Neural cell (in vitro differentiated cells): ENCODE measurements at regions not wholly inside any gene's neighbourhood (a gene's known extent, or its start where the extent isn't known, plus 50 kb on each side); places are given as distances from the start of the nearest gene placed in this dataset.

Experiments
- H2AFZ ChIP-seq: fragments of 200-600, 300-800 bp; sonication (generic), shearing (Covaris generic); 2 replicates; pipeline ENCODE4 v1.6.0; 2014; ENCODE audit warnings: low read depth, mild to moderate bottlenecking, antibody characterized with exemption, low read length, moderate library complexity
- H3F3A ChIP-seq: fragments of 200-600 bp; shearing (Covaris generic); 2 replicates; pipeline ENCODE4 v1.6.1; 2016; ENCODE audit warnings: mild to moderate bottlenecking, moderate library complexity, mixed read lengths, antibody characterized with exemption, low read length; ENCODE audit not compliant: insufficient read depth, poor library complexity, severe bottlenecking
- H3K27ac ChIP-seq: fragments of 200-600, 300-800 bp; sonication (generic), shearing (Covaris generic); 2 replicates; pipeline ENCODE4 v1.5.1; 2014; ENCODE audit warnings: mild to moderate bottlenecking, low read length, moderate library complexity
- H3K27me3 ChIP-seq: fragments of 300-800, 200-600 bp; sonication (generic), shearing (Covaris generic); 2 replicates; pipeline ENCODE4 v1.6.0; 2014; ENCODE audit warnings: mild to moderate bottlenecking, low read depth, low read length, moderate library complexity; ENCODE audit not compliant: insufficient read depth
- H3K36me3 ChIP-seq: fragments of 300-800, 200-600 bp; sonication (generic), shearing (Covaris generic); 2 replicates; pipeline ENCODE4 v1.5.1; 2014; ENCODE audit warnings: mild to moderate bottlenecking, antibody characterized with exemption, low read length, moderate library complexity; ENCODE audit not compliant: insufficient read depth
- H3K4me2 ChIP-seq: fragments of 300-800, 200-600 bp; sonication (generic), shearing (Covaris generic); 2 replicates; pipeline ENCODE4 v1.6.0; 2014; ENCODE audit warnings: mild to moderate bottlenecking, low read length
- H3K4me3 ChIP-seq: fragments of 300-800, 200-600 bp; sonication (generic), shearing (Covaris generic); 2 replicates; pipeline ENCODE4 v1.5.1; 2014; ENCODE audit warnings: mild to moderate bottlenecking, low read length, moderate library complexity
- H3K79me2 ChIP-seq: fragments of 200-600 bp; shearing (Covaris generic); replicated peaks from 2 replicates; pipeline ENCODE4 v1.6.0; 2014; ENCODE audit warnings: mild to moderate bottlenecking, low read length, moderate library complexity; ENCODE audit not compliant: insufficient read depth
- H3K9ac ChIP-seq: fragments of 300-800, 200-600 bp; sonication (generic), shearing (Covaris generic); 2 replicates; pipeline ENCODE4 v1.6.1; 2016; ENCODE audit warnings: mild to moderate bottlenecking, low read length, mixed read lengths
- H3K9me2 ChIP-seq: fragments of 200-600 bp; shearing (Covaris generic); 2 replicates; pipeline ENCODE4 v1.6.1; 2016; ENCODE audit warnings: mild to moderate bottlenecking, low read length, mixed read lengths; ENCODE audit not compliant: insufficient read depth
- H3K9me3 ChIP-seq: fragments of 200-600, 300-800 bp; sonication (generic), shearing (Covaris generic); 2 replicates; pipeline ENCODE4 v1.6.1; 2016; ENCODE audit warnings: mild to moderate bottlenecking, mixed run types, low read length, moderate library complexity, mixed read lengths
- H4K20me1 ChIP-seq: fragments of 200-600 bp; shearing (Covaris generic); 2 replicates; pipeline ENCODE4 v1.6.1; 2016; ENCODE audit warnings: mild to moderate bottlenecking, mixed run types; ENCODE audit not compliant: insufficient read depth
- EP300 ChIP-seq: fragments of 450-650 bp; conservative IDR thresholded peaks from 2 replicates; pipeline ENCODE4 v1.6.1; 2014; ENCODE audit warnings: antibody characterized with exemption, mild to moderate bottlenecking, moderate library complexity; ENCODE audit not compliant: poor library complexity, severe bottlenecking
- EZH2 ChIP-seq: fragments of 200-600, 300-800 bp; shearing (Covaris generic), sonication (generic); IDR thresholded peaks from 2 replicates; pipeline ENCODE4 v1.6.1; 2014; ENCODE audit warnings: antibody characterized with exemption, low read length, borderline replicate concordance, mild to moderate bottlenecking; ENCODE audit not compliant: insufficient read depth, poor library complexity, severe bottlenecking
- MXI1 ChIP-seq: fragments of 450-650 bp; conservative IDR thresholded peaks from 2 replicates; pipeline ENCODE4 v1.6.1; 2014; ENCODE audit warnings: antibody characterized with exemption, mild to moderate bottlenecking; ENCODE audit not compliant: poor library complexity, severe bottlenecking
- POLR2AphosphoS5 ChIP-seq: IDR thresholded peaks from 2 replicates; pipeline ENCODE4 v1.6.1; 2012
- RAD21 ChIP-seq: fragments of 450-650 bp; conservative IDR thresholded peaks from 2 replicates; pipeline ENCODE4 v1.6.1; 2014; ENCODE audit warnings: antibody characterized with exemption, mild to moderate bottlenecking, moderate library complexity
- SMC3 ChIP-seq: fragments of 450-650 bp; conservative IDR thresholded peaks from 2 replicates; pipeline ENCODE4 v1.6.1; 2014; ENCODE audit warnings: antibody characterized with exemption, mild to moderate bottlenecking, moderate library complexity; ENCODE audit not compliant: poor library complexity
- TAF1 ChIP-seq: IDR thresholded peaks from 2 replicates; pipeline ENCODE4 v1.6.1; 2012; ENCODE audit warnings: low read depth
- TF ChIP-seq, protein P1 (sequence below): fragments of 450-650 bp; IDR thresholded peaks from 2 replicates; pipeline ENCODE4 v1.5.1; 2014; ENCODE audit warnings: antibody characterized with exemption, mild to moderate bottlenecking, moderate library complexity; ENCODE audit not compliant: poor library complexity, severe bottlenecking
- TF ChIP-seq, protein P2 (sequence below): IDR thresholded peaks from 2 replicates; pipeline ENCODE4 v1.6.1; 2012; ENCODE audit warnings: borderline replicate concordance

DNA sequence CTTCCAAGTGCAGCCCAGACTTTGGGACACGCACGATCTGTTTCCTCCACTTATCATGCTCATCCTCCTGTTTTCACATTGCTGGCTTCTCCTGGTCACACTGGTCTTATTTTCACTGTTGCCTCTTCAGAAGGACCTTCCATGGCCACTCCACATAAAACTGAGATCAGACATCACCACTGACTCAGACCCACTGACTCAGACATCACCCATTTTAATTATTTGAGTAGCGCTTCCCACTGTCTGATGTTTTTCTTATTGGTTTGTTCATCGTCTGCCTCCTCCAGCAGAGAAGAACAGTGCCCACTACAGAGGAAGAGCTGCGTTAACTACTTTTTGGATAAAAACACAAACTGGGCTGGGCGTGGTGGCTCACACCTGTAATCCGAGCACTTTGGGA lies 270.5 kb upstream of the PWP1 start (continued):
- no peak for TF ChIP-seq EZH2

DNA sequence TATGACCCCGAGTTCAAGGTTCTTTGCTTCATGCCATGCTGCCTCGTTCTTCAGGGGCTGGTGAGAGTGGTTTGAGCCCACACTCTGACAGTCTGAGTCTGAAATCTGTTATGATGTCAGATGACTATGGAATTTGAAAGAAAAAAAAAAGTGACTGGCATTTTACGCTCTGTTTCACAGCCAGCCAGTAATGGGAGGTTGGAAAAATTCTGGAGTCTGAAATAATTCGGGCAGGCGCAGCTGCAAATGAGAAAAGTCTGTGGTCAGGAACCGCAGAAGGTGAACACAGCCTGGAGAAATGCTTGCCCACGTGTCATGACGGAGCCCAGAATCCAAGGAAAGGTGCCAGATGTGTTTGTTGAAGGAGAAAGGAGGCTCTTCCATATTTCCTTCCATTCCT lies 269.8 kb upstream of the PWP1 start:
- H3K27me3 ChIP-seq: no peaks in the 10 kb centered on the region
- no peak for TF ChIP-seq MXI1
- H2AFZ ChIP-seq: no peak overlapping the region
- no peak overlapping the region for H3K4me2 ChIP-seq
- no peaks in the 10 kb centered on the region for H3K79me2 ChIP-seq
- H3K9me2 ChIP-seq: no peaks in the 10 kb centered on the region
- no peaks in the 10 kb centered on the region for H3K36me3 ChIP-seq
- H3F3A ChIP-seq: no peaks in the 10 kb centered on the region
- no peaks in the 10 kb centered on the region for H4K20me1 ChIP-seq
- no peak overlapping the region for H3K27ac ChIP-seq
- H3K4me3 ChIP-seq: no peak overlapping the region
- no peak overlapping the region for H3K9ac ChIP-seq
- no peaks in the 10 kb centered on the region for H3K9me3 ChIP-seq

GRCh38 chr12:107417004-107417403 lies 268.6 kb upstream of the PWP1 start:
- no peaks in the 10 kb centered on the region for H3K79me2 ChIP-seq
- TF ChIP-seq SMC3 (no peak), RAD21 (no peak), TAF1 (no peak), EP300 (no peak), MXI1 (no peak), EZH2 (no peak), POLR2AphosphoS5 (no peak)
- TF ChIP-seq, protein P1, sequence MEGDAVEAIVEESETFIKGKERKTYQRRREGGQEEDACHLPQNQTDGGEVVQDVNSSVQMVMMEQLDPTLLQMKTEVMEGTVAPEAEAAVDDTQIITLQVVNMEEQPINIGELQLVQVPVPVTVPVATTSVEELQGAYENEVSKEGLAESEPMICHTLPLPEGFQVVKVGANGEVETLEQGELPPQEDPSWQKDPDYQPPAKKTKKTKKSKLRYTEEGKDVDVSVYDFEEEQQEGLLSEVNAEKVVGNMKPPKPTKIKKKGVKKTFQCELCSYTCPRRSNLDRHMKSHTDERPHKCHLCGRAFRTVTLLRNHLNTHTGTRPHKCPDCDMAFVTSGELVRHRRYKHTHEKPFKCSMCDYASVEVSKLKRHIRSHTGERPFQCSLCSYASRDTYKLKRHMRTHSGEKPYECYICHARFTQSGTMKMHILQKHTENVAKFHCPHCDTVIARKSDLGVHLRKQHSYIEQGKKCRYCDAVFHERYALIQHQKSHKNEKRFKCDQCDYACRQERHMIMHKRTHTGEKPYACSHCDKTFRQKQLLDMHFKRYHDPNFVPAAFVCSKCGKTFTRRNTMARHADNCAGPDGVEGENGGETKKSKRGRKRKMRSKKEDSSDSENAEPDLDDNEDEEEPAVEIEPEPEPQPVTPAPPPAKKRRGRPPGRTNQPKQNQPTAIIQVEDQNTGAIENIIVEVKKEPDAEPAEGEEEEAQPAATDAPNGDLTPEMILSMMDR: no peak
- TF ChIP-seq, protein P2, sequence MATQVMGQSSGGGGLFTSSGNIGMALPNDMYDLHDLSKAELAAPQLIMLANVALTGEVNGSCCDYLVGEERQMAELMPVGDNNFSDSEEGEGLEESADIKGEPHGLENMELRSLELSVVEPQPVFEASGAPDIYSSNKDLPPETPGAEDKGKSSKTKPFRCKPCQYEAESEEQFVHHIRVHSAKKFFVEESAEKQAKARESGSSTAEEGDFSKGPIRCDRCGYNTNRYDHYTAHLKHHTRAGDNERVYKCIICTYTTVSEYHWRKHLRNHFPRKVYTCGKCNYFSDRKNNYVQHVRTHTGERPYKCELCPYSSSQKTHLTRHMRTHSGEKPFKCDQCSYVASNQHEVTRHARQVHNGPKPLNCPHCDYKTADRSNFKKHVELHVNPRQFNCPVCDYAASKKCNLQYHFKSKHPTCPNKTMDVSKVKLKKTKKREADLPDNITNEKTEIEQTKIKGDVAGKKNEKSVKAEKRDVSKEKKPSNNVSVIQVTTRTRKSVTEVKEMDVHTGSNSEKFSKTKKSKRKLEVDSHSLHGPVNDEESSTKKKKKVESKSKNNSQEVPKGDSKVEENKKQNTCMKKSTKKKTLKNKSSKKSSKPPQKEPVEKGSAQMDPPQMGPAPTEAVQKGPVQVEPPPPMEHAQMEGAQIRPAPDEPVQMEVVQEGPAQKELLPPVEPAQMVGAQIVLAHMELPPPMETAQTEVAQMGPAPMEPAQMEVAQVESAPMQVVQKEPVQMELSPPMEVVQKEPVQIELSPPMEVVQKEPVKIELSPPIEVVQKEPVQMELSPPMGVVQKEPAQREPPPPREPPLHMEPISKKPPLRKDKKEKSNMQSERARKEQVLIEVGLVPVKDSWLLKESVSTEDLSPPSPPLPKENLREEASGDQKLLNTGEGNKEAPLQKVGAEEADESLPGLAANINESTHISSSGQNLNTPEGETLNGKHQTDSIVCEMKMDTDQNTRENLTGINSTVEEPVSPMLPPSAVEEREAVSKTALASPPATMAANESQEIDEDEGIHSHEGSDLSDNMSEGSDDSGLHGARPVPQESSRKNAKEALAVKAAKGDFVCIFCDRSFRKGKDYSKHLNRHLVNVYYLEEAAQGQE: no peak

More at GRCh38 chr12:107417004-107417403, 268.6 kb upstream of the PWP1 start:
- H3F3A ChIP-seq: no peaks in the 10 kb centered on the region
- no peaks in the 10 kb centered on the region for H3K9me2 ChIP-seq
- H2AFZ ChIP-seq: no peak overlapping the region
- H3K27me3 ChIP-seq: no peaks in the 10 kb centered on the region
- H3K9me3 ChIP-seq: no peaks in the 10 kb centered on the region
- H3K36me3 ChIP-seq: no peaks in the 10 kb centered on the region
- H3K4me2 ChIP-seq: no peak overlapping the region
- no peak overlapping the region for H3K4me3 ChIP-seq
- no peak overlapping the region for H3K27ac ChIP-seq
- no peaks in the 10 kb centered on the region for H4K20me1 ChIP-seq
- H3K9ac ChIP-seq: no peak overlapping the region
